ENCODE measurements at regions not wholly inside any gene's neighbourhood (a gene's known extent, or its start where the extent isn't known, plus 50 kb on each side); places are given as distances from the start of the nearest gene placed in this dataset.

- TF ChIP-seq CTCF (IDR thresholded peaks at IDR 0.05) (no peak), POLR2A (IDR thresholded peaks at IDR 0.05) (no peak)
- Histone ChIP-seq H3K27me3 (no peaks in the 10 kb centered on the region), H3K9me3 (no peaks in the 10 kb centered on the region), H3K4me3 (no peak overlapping the region), H3K27ac (no peak overlapping the region), H3K36me3 (no peaks in the 10 kb centered on the region), H3K4me1 (no peaks in the 10 kb centered on the region)
- no peak for DNase-seq
These were observed 124.5 kb upstream of the OSTN start for GRCh38 chr3:191074511-191074910.

GRCh38 chr3:191070762-191071403, 128.2 kb upstream of the OSTN start:
- H3K4me1 ChIP-seq = no peaks in the 10 kb centered on the region
- no peaks in the 10 kb centered on the region for H3K27me3 ChIP-seq
- no peak for DNase-seq
- H3K36me3 ChIP-seq = no peaks in the 10 kb centered on the region
- H3K4me3 ChIP-seq = no peak overlapping the region
- TF ChIP-seq CTCF (IDR thresholded peaks at IDR 0.05) (no peak), POLR2A (IDR thresholded peaks at IDR 0.05) (no peak)
- H3K9me3 ChIP-seq = no peaks in the 10 kb centered on the region
- H3K27ac ChIP-seq = no peak overlapping the region

GRCh38 chr3:191070201-191070600, 128.8 kb upstream of the OSTN start:
- H3K27me3 ChIP-seq = no peaks in the 10 kb centered on the region
- no peak for DNase-seq
- TF ChIP-seq POLR2A (IDR thresholded peaks at IDR 0.05) (no peak), CTCF (IDR thresholded peaks at IDR 0.05) (no peak)
- H3K4me3 ChIP-seq = no peak overlapping the region
- H3K9me3 ChIP-seq = no peaks in the 10 kb centered on the region
- no peak overlapping the region for H3K27ac ChIP-seq
- no peaks in the 10 kb centered on the region for H3K36me3 ChIP-seq
- H3K4me1 ChIP-seq = no peaks in the 10 kb centered on the region

GRCh38 chr3:191068946-191069813, 129.9 kb upstream of the OSTN start:
- no peaks in the 10 kb centered on the region for H3K36me3 ChIP-seq
- no peak for TF ChIP-seq CTCF (IDR thresholded peaks at IDR 0.05)
- TF ChIP-seq POLR2A (IDR thresholded peaks at IDR 0.05) = no peak
- DNase-seq = no peak

GRCh38 chr3:191066669-191067068, 132.4 kb upstream of the OSTN start:
- no peak for TF ChIP-seq POLR2A (IDR thresholded peaks at IDR 0.05)
- TF ChIP-seq CTCF (IDR thresholded peaks at IDR 0.05) = no peak
- no peaks in the 10 kb centered on the region for H3K36me3 ChIP-seq
- no peak overlapping the region for H3K4me3 ChIP-seq

More at GRCh38 chr3:191068946-191069813, 129.9 kb upstream of the OSTN start:
- no peaks in the 10 kb centered on the region for H3K4me1 ChIP-seq
- no peak overlapping the region for H3K4me3 ChIP-seq
- H3K27ac ChIP-seq = no peak overlapping the region
- no peaks in the 10 kb centered on the region for H3K9me3 ChIP-seq
- H3K27me3 ChIP-seq = no peaks in the 10 kb centered on the region

More at GRCh38 chr3:191066669-191067068, 132.4 kb upstream of the OSTN start:
- Histone ChIP-seq H3K27me3 (no peaks in the 10 kb centered on the region), H3K9me3 (no peaks in the 10 kb centered on the region), H3K4me1 (no peaks in the 10 kb centered on the region), H3K27ac (no peak overlapping the region)
- no peak for DNase-seq

All from Peyer's patch (tissue), 4 donors.